HCT116 (cell line): ENCODE measurements at regions not wholly inside any gene's neighbourhood (a gene's known extent, or its start where the extent isn't known, plus 50 kb on each side); places are given as distances from the start of the nearest gene placed in this dataset.

Source experiments
- ATF3 ChIP-seq: IDR thresholded peaks from 2 replicates; pipeline ENCODE4 v1.6.1; 2012
- CEBPB ChIP-seq: IDR thresholded peaks from 2 replicates; pipeline ENCODE4 v1.6.1; 2012; ENCODE audit warnings: low read depth
- CTCF ChIP-seq, 3 experiments: fragments of 200-600 bp in 1 of 3; sonication (generic) in 1 of 3; IDR thresholded peaks in 2 of 3; conservative IDR thresholded peaks in 1 of 3; 2 replicates each; pipeline ENCODE4 v1.5.1; 2012 to 2017; ENCODE audit warnings: low read depth in 2 of 3, low read length in 2 of 3, antibody characterized with exemption in 1 of 3, borderline replicate concordance in 1 of 3, control low read depth in 1 of 3, mild to moderate bottlenecking in 1 of 3, mixed read lengths in 1 of 3, mixed run types in 1 of 3, moderate library complexity in 1 of 3; ENCODE audit not compliant: insufficient read depth in 1 of 3
- EGR1 ChIP-seq: IDR thresholded peaks from 2 replicates; pipeline ENCODE4 v1.6.1; 2012; ENCODE audit warnings: low read depth
- EZH2 ChIP-seq: fragments of 200-600 bp; sonication (generic); IDR thresholded peaks from 2 replicates; pipeline ENCODE4 v1.6.1; 2017; ENCODE audit warnings: antibody characterized with exemption, mixed run types
- EZH2phosphoT487 ChIP-seq: fragments of 200-600 bp; IDR thresholded peaks from 2 replicates; pipeline ENCODE4 v1.6.1; 2018; ENCODE audit warnings: antibody characterized with exemption, borderline replicate concordance
- POLR2A ChIP-seq: IDR thresholded peaks from 2 replicates; pipeline ENCODE4 v1.7.0; 2011; ENCODE audit warnings: borderline replicate concordance; ENCODE audit not compliant: insufficient read depth, insufficient read length; ENCODE audit errors: extremely low read depth
- POLR2AphosphoS5 ChIP-seq: IDR thresholded peaks from 2 replicates; pipeline ENCODE4 v1.6.1; 2011; ENCODE audit warnings: mild to moderate bottlenecking, low read depth, low read length, moderate library complexity
- RAD21 ChIP-seq: IDR thresholded peaks from 2 replicates; pipeline ENCODE4 v1.6.1; 2012; ENCODE audit warnings: low read depth, mild to moderate bottlenecking
- SIN3A ChIP-seq: IDR thresholded peaks from 2 replicates; pipeline ENCODE4 v1.6.1; 2012; ENCODE audit warnings: low read depth
- SRF ChIP-seq: IDR thresholded peaks from 2 replicates; pipeline ENCODE4 v1.6.1; 2012; ENCODE audit warnings: low read depth
- TCF7L2 ChIP-seq: IDR thresholded peaks from 2 replicates; pipeline ENCODE4 v1.7.0; 2011; ENCODE audit warnings: borderline replicate concordance, inconsistent platforms; ENCODE audit not compliant: insufficient read depth, insufficient read length; ENCODE audit errors: extremely low read depth
- YY1 ChIP-seq: IDR thresholded peaks from 2 replicates; pipeline ENCODE4 v1.6.1; 2011; ENCODE audit warnings: low read length, low read depth, moderate library complexity, mild to moderate bottlenecking; ENCODE audit not compliant: insufficient replicate concordance; ENCODE audit errors: extremely low read depth
- TF ChIP-seq, protein P1 (sequence below): IDR thresholded peaks from 2 replicates; pipeline ENCODE4 v1.6.1; 2012; ENCODE audit warnings: low read depth

- TF ChIP-seq CTCF (IDR thresholded peaks at IDR 0.05 in 2 of 3, conservative IDR thresholded peaks at IDR 0.05 in 1 of 3; ENCODE audit: borderline replicate concordance in 1 of 3, insufficient read depth in 1 of 3, low read depth in 2 of 3, low read length in 2 of 3) = no peak
- TF ChIP-seq POLR2A = no peak
- no peak for TF ChIP-seq SRF
- TF ChIP-seq, protein P1, sequence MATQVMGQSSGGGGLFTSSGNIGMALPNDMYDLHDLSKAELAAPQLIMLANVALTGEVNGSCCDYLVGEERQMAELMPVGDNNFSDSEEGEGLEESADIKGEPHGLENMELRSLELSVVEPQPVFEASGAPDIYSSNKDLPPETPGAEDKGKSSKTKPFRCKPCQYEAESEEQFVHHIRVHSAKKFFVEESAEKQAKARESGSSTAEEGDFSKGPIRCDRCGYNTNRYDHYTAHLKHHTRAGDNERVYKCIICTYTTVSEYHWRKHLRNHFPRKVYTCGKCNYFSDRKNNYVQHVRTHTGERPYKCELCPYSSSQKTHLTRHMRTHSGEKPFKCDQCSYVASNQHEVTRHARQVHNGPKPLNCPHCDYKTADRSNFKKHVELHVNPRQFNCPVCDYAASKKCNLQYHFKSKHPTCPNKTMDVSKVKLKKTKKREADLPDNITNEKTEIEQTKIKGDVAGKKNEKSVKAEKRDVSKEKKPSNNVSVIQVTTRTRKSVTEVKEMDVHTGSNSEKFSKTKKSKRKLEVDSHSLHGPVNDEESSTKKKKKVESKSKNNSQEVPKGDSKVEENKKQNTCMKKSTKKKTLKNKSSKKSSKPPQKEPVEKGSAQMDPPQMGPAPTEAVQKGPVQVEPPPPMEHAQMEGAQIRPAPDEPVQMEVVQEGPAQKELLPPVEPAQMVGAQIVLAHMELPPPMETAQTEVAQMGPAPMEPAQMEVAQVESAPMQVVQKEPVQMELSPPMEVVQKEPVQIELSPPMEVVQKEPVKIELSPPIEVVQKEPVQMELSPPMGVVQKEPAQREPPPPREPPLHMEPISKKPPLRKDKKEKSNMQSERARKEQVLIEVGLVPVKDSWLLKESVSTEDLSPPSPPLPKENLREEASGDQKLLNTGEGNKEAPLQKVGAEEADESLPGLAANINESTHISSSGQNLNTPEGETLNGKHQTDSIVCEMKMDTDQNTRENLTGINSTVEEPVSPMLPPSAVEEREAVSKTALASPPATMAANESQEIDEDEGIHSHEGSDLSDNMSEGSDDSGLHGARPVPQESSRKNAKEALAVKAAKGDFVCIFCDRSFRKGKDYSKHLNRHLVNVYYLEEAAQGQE = no peak
- TF ChIP-seq TCF7L2 = no peak
- TF ChIP-seq POLR2AphosphoS5 = no peak
- TF ChIP-seq RAD21 = no peak
- no peak for TF ChIP-seq EZH2
- no peak for TF ChIP-seq EZH2phosphoT487
- TF ChIP-seq YY1 = no peak
- TF ChIP-seq SIN3A = no peak
- no peak for TF ChIP-seq ATF3
- no peak for TF ChIP-seq CEBPB
- TF ChIP-seq EGR1 = no peak
Observed at GRCh38 chr6:166019214-166019613, 148.4 kb downstream of the TBXT start.
